ENCODE measurements at regions not wholly inside any gene's neighbourhood (a gene's known extent, or its start where the extent isn't known, plus 50 kb on each side); places are given as distances from the start of the nearest gene placed in this dataset.

GRCh38 chr11:134662629-134663360 lies 250.8 kb upstream of the B3GAT1 start:
- Histone ChIP-seq H3K4me2 (replicated peaks; ENCODE audit: low read depth, low read length, poor library complexity, severe bottlenecking) (no peak overlapping the region), H3K27ac (ENCODE audit: low read length in 2 of 2) (no peak overlapping the region), H3K9ac (ENCODE audit: low read length) (no peak overlapping the region), H3K79me2 (ENCODE audit: control insufficient read depth, insufficient read depth, low read length) (no peaks in the 10 kb centered on the region), H3K36me3 (replicated peaks in 1 of 2; ENCODE audit: control extremely low read depth in 1 of 2, control insufficient read depth in 1 of 2, extremely low read depth in 1 of 2, insufficient read depth in 2 of 2, low read length in 1 of 2) (no peaks in the 10 kb centered on the region), H2AFZ (ENCODE audit: insufficient read depth, low read depth, low read length, poor library complexity, severe bottlenecking) (no peak overlapping the region), H3K9me3 (ENCODE audit: control extremely low read depth in 1 of 3, control insufficient read depth in 2 of 3, insufficient read depth in 1 of 3, low read length in 2 of 3) (peaks cover 0 to 48% (median 0%) of the 10 kb centered on the region in 3 donors), H3K27me3 (replicated peaks in 1 of 4; ENCODE audit: control extremely low read depth in 1 of 4, control insufficient read depth in 3 of 4, insufficient read depth in 4 of 4, low read length in 3 of 4) (no peaks in the 10 kb centered on the region), H3K4me1 (ENCODE audit: control insufficient read depth in 2 of 2, insufficient read depth in 2 of 2, low read length in 2 of 2) (no peaks in the 10 kb centered on the region), H3K4me3 (ENCODE audit: control extremely low read depth in 1 of 5, extremely low read depth in 1 of 5, insufficient read depth in 1 of 5, low read depth in 2 of 5, low read length in 4 of 5) (no peak overlapping the region), H4K20me1 (ENCODE audit: control insufficient read depth, insufficient read depth, low read length, poor library complexity, severe bottlenecking) (no peaks in the 10 kb centered on the region)
- Mint-ChIP-seq H3K9me3 (ENCODE audit: insufficient read depth) (peaks cover 2% of the 10 kb centered on the region), H3K4me1 (no peaks in the 10 kb centered on the region), H3K27ac (no peak overlapping the region), H3K4me3 (no peak overlapping the region), H3K27me3 (no peaks in the 10 kb centered on the region)
- DNase-seq (no peak), ATAC-seq (ENCODE audit: low read depth) (no peak)
- ChIA-PET POLR2A (no interaction called here), CTCF (no interaction called here)
- intact Hi-C loops (cut with micrococcal nuclease) = no loop called here
- TF ChIP-seq CTCF (IDR thresholded peaks at IDR 0.05) = no peak
- no peak for TF ChIP-seq EZH2 (IDR thresholded peaks at IDR 0.05; ENCODE audit: borderline replicate concordance, insufficient read depth, low read depth, low read length, poor library complexity, severe bottlenecking)
- WGBS (ENCODE audit: insufficient coverage) = 81% methylated on average over 5 of the region's 5 CpGs

GRCh38 chr11:134661660-134662059 lies 249.6 kb upstream of the B3GAT1 start:
- POLR2A ChIA-PET = no interaction called here
- ATAC-seq (ENCODE audit: low read depth) = no peak
- Histone ChIP-seq H3K9me3 (ENCODE audit: control extremely low read depth in 1 of 3, control insufficient read depth in 2 of 3, insufficient read depth in 1 of 3, low read length in 2 of 3) (peaks cover 0 to 41% (median 0%) of the 10 kb centered on the region in 3 donors), H3K27me3 (replicated peaks in 1 of 4; ENCODE audit: control extremely low read depth in 1 of 4, control insufficient read depth in 3 of 4, insufficient read depth in 4 of 4, low read length in 3 of 4) (no peaks in the 10 kb centered on the region), H3K4me3 (ENCODE audit: control extremely low read depth in 1 of 5, extremely low read depth in 1 of 5, insufficient read depth in 1 of 5, low read depth in 2 of 5, low read length in 4 of 5) (no peak overlapping the region), H4K20me1 (ENCODE audit: control insufficient read depth, insufficient read depth, low read length, poor library complexity, severe bottlenecking) (no peaks in the 10 kb centered on the region), H3K9ac (ENCODE audit: low read length) (no peak overlapping the region), H2AFZ (ENCODE audit: insufficient read depth, low read depth, low read length, poor library complexity, severe bottlenecking) (no peak overlapping the region), H3K4me1 (ENCODE audit: control insufficient read depth in 2 of 2, insufficient read depth in 2 of 2, low read length in 2 of 2) (no peaks in the 10 kb centered on the region), H3K79me2 (ENCODE audit: control insufficient read depth, insufficient read depth, low read length) (no peaks in the 10 kb centered on the region), H3K4me2 (replicated peaks; ENCODE audit: low read depth, low read length, poor library complexity, severe bottlenecking) (no peak overlapping the region), H3K36me3 (replicated peaks in 1 of 2; ENCODE audit: control extremely low read depth in 1 of 2, control insufficient read depth in 1 of 2, extremely low read depth in 1 of 2, insufficient read depth in 2 of 2, low read length in 1 of 2) (no peaks in the 10 kb centered on the region), H3K27ac (ENCODE audit: low read length in 2 of 2) (no peak overlapping the region)
- no peak for TF ChIP-seq CTCF (IDR thresholded peaks at IDR 0.05)
- intact Hi-C loops (cut with micrococcal nuclease) = no loop called here
- CTCF ChIA-PET = no interaction called here
- Mint-ChIP-seq H3K27me3 (no peaks in the 10 kb centered on the region), H3K4me1 (no peaks in the 10 kb centered on the region), H3K9me3 (ENCODE audit: insufficient read depth) (peaks cover 2% of the 10 kb centered on the region), H3K27ac (no peak overlapping the region), H3K4me3 (no peak overlapping the region)
- WGBS (ENCODE audit: insufficient coverage) = 82% methylated on average over 5 of the region's 5 CpGs
- no peak for DNase-seq
